A673 (cell line): ENCODE measurements at regions not wholly inside any gene's neighbourhood (a gene's known extent, or its start where the extent isn't known, plus 50 kb on each side); places are given as distances from the start of the nearest gene placed in this dataset.

Source experiments
- BruUV-seq: library from RNA; stranded (reverse); fragments of 400-500 nt; replicated peaks from 2 replicates; lab custom pipeline; 2021; lab: Mats Ljungman, UMichigan
- CTCF ChIA-PET: fragments of 300-600 bp; sonication (Branson Sonifier 250); formaldehyde crosslinking; loops from one replicate; lab custom pipeline; 2022; ENCODE audit warnings: antibody characterized with exemption; lab: Charles Lee
- POLR2A ChIA-PET: fragments of 300-600 bp; sonication (Branson Sonifier 250); formaldehyde crosslinking; loops from one replicate; lab custom pipeline; 2022; ENCODE audit warnings: antibody characterized with exemption; ENCODE audit not compliant: low non-redundant PET; lab: Charles Lee
- DNase-seq: peaks from one replicate; pipeline ENCODE4 v3.0.0-alpha.2; 2015; ENCODE audit warnings: low spot score
- H3K27ac ChIP-seq: fragments of 200-600 bp; sonication (generic); 2 replicates; pipeline ENCODE4 v1.5.1; 2016; ENCODE audit warnings: mixed run types, low read depth, mild to moderate bottlenecking, mixed read lengths, antibody characterized with exemption, low read length; ENCODE audit not compliant: poor library complexity, severe bottlenecking
- H3K27me3 ChIP-seq: fragments of 200-600 bp; sonication (generic); replicated peaks from 2 replicates; pipeline ENCODE4 v1.6.1; 2017; ENCODE audit warnings: mixed run types, low read depth, mild to moderate bottlenecking, mixed read lengths, antibody characterized with exemption, low read length; ENCODE audit not compliant: insufficient read depth, poor library complexity
- H3K36me3 ChIP-seq: fragments of 200-600 bp; sonication (generic); 2 replicates; pipeline ENCODE4 v1.6.1; 2016; ENCODE audit warnings: mixed run types, mild to moderate bottlenecking, mixed read lengths, antibody characterized with exemption, low read length; ENCODE audit not compliant: insufficient read depth, poor library complexity, severe bottlenecking
- H3K4me1 ChIP-seq: fragments of 200-600 bp; sonication (generic); 2 replicates; pipeline ENCODE4 v1.6.1; 2017; ENCODE audit warnings: mixed run types, mild to moderate bottlenecking, mixed read lengths, antibody characterized with exemption, low read length; ENCODE audit not compliant: insufficient read depth, poor library complexity, severe bottlenecking
- H3K4me3 ChIP-seq: fragments of 200-600 bp; sonication (generic); 2 replicates; pipeline ENCODE4 v1.5.1; 2016; ENCODE audit warnings: low read depth, mixed run types, mild to moderate bottlenecking, mixed read lengths, low read length; ENCODE audit not compliant: poor library complexity, severe bottlenecking
- H3K9me3 ChIP-seq: fragments of 200-600 bp; sonication (generic); 2 replicates; pipeline ENCODE4 v1.6.1; 2016; ENCODE audit warnings: mixed run types, low read depth, mild to moderate bottlenecking, mixed read lengths, antibody characterized with exemption, low read length; ENCODE audit not compliant: poor library complexity, severe bottlenecking
- CTCF ChIP-seq: fragments of 300-800, 200-600 bp; sonication (generic); conservative IDR thresholded peaks from 2 replicates; pipeline ENCODE4 v1.5.1; 2017; ENCODE audit warnings: low read depth, mild to moderate bottlenecking, antibody characterized with exemption, low read length, moderate library complexity, mixed read lengths
- EZH2 ChIP-seq: fragments of 200-600 bp; sonication (generic); IDR thresholded peaks from 2 replicates; pipeline ENCODE4 v1.6.1; 2017; ENCODE audit warnings: borderline replicate concordance, low read depth, mild to moderate bottlenecking, mixed read lengths, antibody characterized with exemption, low read length; ENCODE audit not compliant: poor library complexity, severe bottlenecking
- intact Hi-C: fragments of 100-400 bp; cut with micrococcal nuclease; formaldehyde crosslinking; loops from one replicate; pipeline ENCODE4 v1.10.0; 2022; ENCODE audit not compliant: unreplicated experiment

DNA sequence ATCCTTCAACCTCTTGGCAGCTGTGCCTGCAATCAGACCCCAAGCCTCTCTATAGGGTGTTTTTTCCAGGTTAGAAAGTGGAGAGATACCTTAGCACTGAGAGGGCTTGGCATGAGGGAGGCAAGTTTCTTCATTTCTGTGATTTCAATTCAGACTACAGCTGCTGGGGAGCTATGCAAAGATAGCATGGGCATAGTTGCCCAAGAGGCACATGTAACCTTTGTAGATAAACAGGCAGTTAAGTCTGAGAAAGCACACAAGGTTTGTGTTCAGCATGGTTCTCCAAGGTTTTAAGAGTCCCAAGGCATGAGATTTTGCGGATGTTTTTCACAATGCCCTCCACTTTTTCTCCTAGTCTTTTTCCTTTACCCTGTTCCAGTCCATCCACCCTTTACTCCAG, 385.0 kb upstream of the ETAA1 start:
- POLR2A ChIA-PET = no interaction called here
- Histone ChIP-seq H3K27me3 (no peaks in the 10 kb centered on the region), H3K27ac (no peak overlapping the region), H3K4me1 (peaks cover 8% of the 10 kb centered on the region), H3K36me3 (no peaks in the 10 kb centered on the region), H3K9me3 (no peaks in the 10 kb centered on the region), H3K4me3 (no peak overlapping the region)
- TF ChIP-seq CTCF (no peak), EZH2 (no peak)
- intact Hi-C loops = no loop called here
- BruUV-seq = no TSS peak
- DNase-seq = no peak
- CTCF ChIA-PET = no interaction called here

DNA sequence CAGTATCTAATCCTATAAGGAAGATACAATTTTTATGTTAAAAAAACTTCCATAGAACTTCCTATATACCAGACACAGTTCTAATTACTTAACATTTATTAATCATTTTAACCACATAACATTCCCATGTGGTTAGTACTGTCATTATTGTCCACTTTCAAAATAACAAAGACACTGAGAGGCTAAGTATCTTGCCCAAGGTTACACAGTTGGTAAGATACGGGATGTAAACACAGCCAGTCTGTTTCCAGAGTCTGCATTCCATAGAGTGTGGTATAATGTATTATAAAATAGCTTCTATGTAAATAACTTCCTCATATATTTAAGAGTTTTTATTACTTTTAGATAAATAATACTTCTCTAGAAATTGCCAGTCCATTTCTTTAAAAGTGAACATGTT, 383.3 kb upstream of the ETAA1 start:
- Histone ChIP-seq H3K27ac (no peak overlapping the region), H3K4me1 (no peaks in the 10 kb centered on the region), H3K9me3 (no peaks in the 10 kb centered on the region), H3K27me3 (no peaks in the 10 kb centered on the region), H3K36me3 (no peaks in the 10 kb centered on the region), H3K4me3 (no peak overlapping the region)
- ChIA-PET CTCF (no interaction called here), POLR2A (interaction anchor here (0.6 kb wide), 1 partner anchor 679 kb away, joined by 5 read pairs; no protein-coding TSS in a partner anchor)
- BruUV-seq = no TSS peak
- no peak for TF ChIP-seq CTCF
- no peak for TF ChIP-seq EZH2
- DNase-seq = no peak
- intact Hi-C loops = no loop called here

GRCh38 chr2:67015681-67016080, 381.5 kb upstream of the ETAA1 start:
- H3K4me1 ChIP-seq = no peaks in the 10 kb centered on the region
- no peaks in the 10 kb centered on the region for H3K27me3 ChIP-seq
- no peaks in the 10 kb centered on the region for H3K9me3 ChIP-seq
- DNase-seq = no peak
- ChIA-PET POLR2A (no interaction called here), CTCF (no interaction called here)
- H3K36me3 ChIP-seq = no peaks in the 10 kb centered on the region
- no peak overlapping the region for H3K27ac ChIP-seq
- no TSS peak for BruUV-seq
- TF ChIP-seq EZH2 (no peak), CTCF (no peak)
- no peak overlapping the region for H3K4me3 ChIP-seq
- intact Hi-C loops = no loop called here
